Fibroblast of lung (primary cell): ENCODE measurements at regions not wholly inside any gene's neighbourhood (a gene's known extent, or its start where the extent isn't known, plus 50 kb on each side); places are given as distances from the start of the nearest gene placed in this dataset.

Experiments
- DNase-seq, 2 donors: peaks; one replicate each; pipeline versions ENCODE4 v3.0.0 to v3.0.0-alpha.2; 2010; ENCODE audit warnings: low read depth in 2 of 2
- H2AFZ ChIP-seq: 2 replicates; pipeline ENCODE4 v1.5.1; 2012; ENCODE audit warnings: low read length, control low read depth, inconsistent platforms
- H3K27ac ChIP-seq: 2 replicates; pipeline ENCODE4 v1.5.1; 2011; ENCODE audit warnings: low read length, control low read depth; ENCODE audit not compliant: insufficient read depth
- H3K27me3 ChIP-seq: 2 replicates; pipeline ENCODE4 v1.5.1; 2011; ENCODE audit warnings: mild to moderate bottlenecking, low read length; ENCODE audit not compliant: control insufficient read depth, insufficient read depth
- H3K36me3 ChIP-seq: 2 replicates; pipeline ENCODE4 v1.5.1; 2011; ENCODE audit warnings: low read length; ENCODE audit not compliant: control insufficient read depth, insufficient read depth
- H3K4me1 ChIP-seq: 2 replicates; pipeline ENCODE4 v1.5.1; 2011; ENCODE audit warnings: low read length; ENCODE audit not compliant: control insufficient read depth, insufficient read depth; ENCODE audit errors: extremely low read depth
- H3K4me2 ChIP-seq: 2 replicates; pipeline ENCODE4 v1.5.1; 2011; ENCODE audit warnings: low read length, control low read depth; ENCODE audit not compliant: insufficient read depth; ENCODE audit errors: extremely low read depth
- H3K4me3 ChIP-seq, 4 experiments: fragments of 200-600 bp in 1 of 4; sonication (generic) in 1 of 4; replicated peaks in 1 of 4; 2 replicates each; pipeline ENCODE4 v1.5.1; 2011 to 2016; ENCODE audit warnings: low read length in 4 of 4, low read depth in 3 of 4, mild to moderate bottlenecking in 3 of 4, control low read depth in 2 of 4, inconsistent platforms in 1 of 4, mixed read lengths in 1 of 4; ENCODE audit not compliant: insufficient read depth in 1 of 4; ENCODE audit errors: control extremely low read depth in 1 of 4
- H3K79me2 ChIP-seq: 2 replicates; pipeline ENCODE4 v1.5.1; 2012; ENCODE audit warnings: mild to moderate bottlenecking, low read length, inconsistent platforms; ENCODE audit not compliant: control insufficient read depth, insufficient read depth
- H3K9ac ChIP-seq: 2 replicates; pipeline ENCODE4 v1.5.1; 2011; ENCODE audit warnings: mild to moderate bottlenecking, low read length, control low read depth; ENCODE audit not compliant: insufficient read depth
- H3K9me3 ChIP-seq: 2 replicates; pipeline ENCODE4 v1.5.1; 2012; ENCODE audit warnings: low read depth, low read length; ENCODE audit not compliant: control insufficient read depth, insufficient read depth
- H4K20me1 ChIP-seq: 2 replicates; pipeline ENCODE4 v1.5.1; 2011; ENCODE audit warnings: low read length; ENCODE audit not compliant: control insufficient read depth, insufficient read depth; ENCODE audit errors: extremely low read depth
- EZH2 ChIP-seq: IDR thresholded peaks from 2 replicates; pipeline ENCODE4 v1.5.1; 2012; ENCODE audit warnings: low read length, control low read depth, mild to moderate bottlenecking; ENCODE audit errors: missing control alignments
- TF ChIP-seq, protein P1 (sequence below), 2 donors: IDR thresholded peaks in 1 of 2; conservative IDR thresholded peaks in 1 of 2; 1 replicate in 1 of 2; 2 replicates in 1 of 2; pipeline ENCODE4 v1.5.1; 2011 to 2012; ENCODE audit warnings: low read length in 2 of 2, control low read depth in 1 of 2, inconsistent platforms in 1 of 2, low read depth in 1 of 2, mild to moderate bottlenecking in 1 of 2

DNA sequence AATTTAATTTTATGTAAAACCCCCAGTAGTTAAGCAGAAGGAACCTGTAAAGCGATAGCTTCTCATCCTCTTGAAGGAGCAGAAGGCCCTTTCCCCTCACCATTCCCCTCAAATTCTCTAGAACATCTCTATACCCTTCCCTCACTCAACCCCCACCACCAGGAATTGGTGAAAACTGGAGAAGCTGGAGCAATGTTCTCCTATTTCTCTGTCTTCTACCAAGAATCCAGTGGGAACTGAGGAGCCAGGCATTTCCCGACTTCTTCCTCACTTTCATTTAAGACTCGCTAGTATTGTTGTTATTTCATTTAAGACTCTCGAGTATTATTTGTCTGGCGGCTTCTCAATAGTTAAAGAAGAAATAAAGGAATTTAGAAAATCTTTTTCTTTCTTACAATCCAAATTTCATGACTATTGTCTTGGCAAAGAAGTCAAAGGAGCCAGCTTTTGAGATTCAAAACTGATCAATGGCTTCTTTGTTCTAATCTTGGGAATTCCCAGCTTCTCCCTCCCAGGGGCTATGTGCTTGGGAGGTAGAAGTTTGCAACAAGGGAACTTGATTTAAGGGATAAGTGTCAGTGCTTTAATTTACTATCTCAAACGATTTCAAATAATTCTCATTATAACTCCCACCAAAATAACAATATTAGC is 253.3 kb upstream of the ADGRL2 start:
- H3K36me3 ChIP-seq, result no peaks in the 10 kb centered on the region
- H3K27ac ChIP-seq, result no peak overlapping the region
- H3K9ac ChIP-seq, result no peak overlapping the region
- no peaks in the 10 kb centered on the region for H3K27me3 ChIP-seq
- no peaks in the 10 kb centered on the region for H3K79me2 ChIP-seq
- no peak overlapping the region for H3K4me2 ChIP-seq
- H3K9me3 ChIP-seq, result no peaks in the 10 kb centered on the region
- DNase-seq, result no peak
- H3K4me3 ChIP-seq, result no peak overlapping the region
- no peaks in the 10 kb centered on the region for H3K4me1 ChIP-seq
- no peaks in the 10 kb centered on the region for H4K20me1 ChIP-seq
- TF ChIP-seq EZH2, result no peak
- TF ChIP-seq, protein P1, sequence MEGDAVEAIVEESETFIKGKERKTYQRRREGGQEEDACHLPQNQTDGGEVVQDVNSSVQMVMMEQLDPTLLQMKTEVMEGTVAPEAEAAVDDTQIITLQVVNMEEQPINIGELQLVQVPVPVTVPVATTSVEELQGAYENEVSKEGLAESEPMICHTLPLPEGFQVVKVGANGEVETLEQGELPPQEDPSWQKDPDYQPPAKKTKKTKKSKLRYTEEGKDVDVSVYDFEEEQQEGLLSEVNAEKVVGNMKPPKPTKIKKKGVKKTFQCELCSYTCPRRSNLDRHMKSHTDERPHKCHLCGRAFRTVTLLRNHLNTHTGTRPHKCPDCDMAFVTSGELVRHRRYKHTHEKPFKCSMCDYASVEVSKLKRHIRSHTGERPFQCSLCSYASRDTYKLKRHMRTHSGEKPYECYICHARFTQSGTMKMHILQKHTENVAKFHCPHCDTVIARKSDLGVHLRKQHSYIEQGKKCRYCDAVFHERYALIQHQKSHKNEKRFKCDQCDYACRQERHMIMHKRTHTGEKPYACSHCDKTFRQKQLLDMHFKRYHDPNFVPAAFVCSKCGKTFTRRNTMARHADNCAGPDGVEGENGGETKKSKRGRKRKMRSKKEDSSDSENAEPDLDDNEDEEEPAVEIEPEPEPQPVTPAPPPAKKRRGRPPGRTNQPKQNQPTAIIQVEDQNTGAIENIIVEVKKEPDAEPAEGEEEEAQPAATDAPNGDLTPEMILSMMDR (conservative IDR thresholded peaks at IDR 0.05 in 1 of 2, IDR thresholded peaks at IDR 0.05 in 1 of 2; ENCODE audit: low read depth in 1 of 2, low read length in 2 of 2), result no peak
- H2AFZ ChIP-seq, result no peak overlapping the region

DNA sequence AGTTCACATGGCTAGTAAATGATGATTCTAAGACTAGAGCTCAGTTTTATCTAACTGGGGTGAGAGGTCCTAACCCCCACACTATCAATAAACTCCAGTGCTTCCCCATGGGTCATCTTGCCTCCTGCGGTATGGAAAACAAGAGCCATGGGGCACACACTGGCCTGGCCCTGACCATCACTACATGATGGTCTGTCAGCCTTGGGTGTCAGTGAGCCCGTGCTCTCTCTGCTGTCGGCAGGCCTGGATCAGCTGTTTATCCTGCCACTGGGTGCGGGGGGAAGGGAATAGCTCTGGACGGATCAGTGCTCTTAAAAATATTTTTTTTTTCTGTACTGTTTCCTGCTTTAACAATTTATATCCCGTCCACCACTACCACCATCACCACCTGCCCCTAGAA is 255.0 kb upstream of the ADGRL2 start:
- Histone ChIP-seq H2AFZ (no peak overlapping the region), H3K4me3 (no peak overlapping the region), H3K4me1 (no peaks in the 10 kb centered on the region), H3K79me2 (no peaks in the 10 kb centered on the region), H3K27ac (no peak overlapping the region), H3K36me3 (no peaks in the 10 kb centered on the region), H3K27me3 (no peaks in the 10 kb centered on the region), H3K9ac (no peak overlapping the region), H3K4me2 (no peak overlapping the region), H4K20me1 (no peaks in the 10 kb centered on the region), H3K9me3 (no peaks in the 10 kb centered on the region)
- no peak for DNase-seq
- TF ChIP-seq, protein P1 (conservative IDR thresholded peaks at IDR 0.05 in 1 of 2, IDR thresholded peaks at IDR 0.05 in 1 of 2; ENCODE audit: low read depth in 1 of 2, low read length in 2 of 2), result no peak

DNA sequence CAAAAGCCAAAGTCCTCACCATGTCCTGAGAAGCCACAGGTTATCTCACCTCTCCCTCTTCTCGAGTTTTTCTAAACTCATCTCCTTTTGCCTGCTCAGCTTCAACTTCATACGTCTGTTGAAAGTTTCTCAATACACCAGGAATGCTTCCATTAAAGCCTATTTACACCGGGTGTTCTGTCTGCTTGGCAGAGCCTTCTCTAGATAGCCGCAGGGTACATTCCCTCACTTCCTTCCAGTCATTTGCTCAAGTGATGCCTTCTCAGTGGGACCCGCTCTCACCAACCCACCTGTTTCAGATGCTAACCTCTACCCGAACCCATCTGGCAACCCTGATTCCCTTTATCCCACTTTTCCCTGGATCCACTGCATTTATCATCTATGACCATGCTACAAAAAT is 257.0 kb upstream of the ADGRL2 start:
- H3K9ac ChIP-seq, result no peak overlapping the region
- H3K9me3 ChIP-seq, result no peaks in the 10 kb centered on the region
- no peak overlapping the region for H3K4me3 ChIP-seq
- H3K27me3 ChIP-seq, result no peaks in the 10 kb centered on the region
- H3K79me2 ChIP-seq, result no peaks in the 10 kb centered on the region
- TF ChIP-seq EZH2, result no peak
- TF ChIP-seq, protein P1 (conservative IDR thresholded peaks at IDR 0.05 in 1 of 2, IDR thresholded peaks at IDR 0.05 in 1 of 2; ENCODE audit: low read depth in 1 of 2, low read length in 2 of 2), result no peak
- no peak for DNase-seq
- H4K20me1 ChIP-seq, result no peaks in the 10 kb centered on the region
- no peaks in the 10 kb centered on the region for H3K36me3 ChIP-seq
- no peak overlapping the region for H2AFZ ChIP-seq
- no peaks in the 10 kb centered on the region for H3K4me1 ChIP-seq
- H3K27ac ChIP-seq, result no peak overlapping the region
- no peak overlapping the region for H3K4me2 ChIP-seq
